AG09319 (cell line): ENCODE measurements at regions not wholly inside any gene's neighbourhood (a gene's known extent, or its start where the extent isn't known, plus 50 kb on each side); places are given as distances from the start of the nearest gene placed in this dataset.

ENCODE experiments used
- DNase-seq: peaks from one replicate; pipeline ENCODE4 v3.0.0-alpha.2; 2010; ENCODE audit warnings: low read depth; ENCODE audit errors: extremely low read depth
- CTCF ChIP-seq: IDR thresholded peaks from 2 replicates; pipeline ENCODE4 v1.5.1; 2011; ENCODE audit warnings: low read depth, mild to moderate bottlenecking, inconsistent platforms, low read length, moderate library complexity

- TF ChIP-seq CTCF, result no peak
- no peak for DNase-seq
These were observed 240.3 kb downstream of the PLPP3 start for GRCh38 chr1:56339093-56339492.

GRCh38 chr1:56336982-56337381, 242.4 kb downstream of the PLPP3 start:
- TF ChIP-seq CTCF, result no peak

GRCh38 chr1:56335394-56335793, 244.0 kb downstream of the PLPP3 start:
- TF ChIP-seq CTCF, result no peak
- no peak for DNase-seq

More at GRCh38 chr1:56336982-56337381, 242.4 kb downstream of the PLPP3 start:
- no peak for DNase-seq

GRCh38 chr1:56334047-56334446, 245.3 kb downstream of the PLPP3 start:
- TF ChIP-seq CTCF, result no peak
- DNase-seq, result no peak

- no peak for DNase-seq
- no peak for TF ChIP-seq CTCF
These were observed 245.9 kb downstream of the PLPP3 start for GRCh38 chr1:56333461-56333860.

- no peak for DNase-seq
- no peak for TF ChIP-seq CTCF
These were observed 247.3 kb downstream of the PLPP3 start for GRCh38 chr1:56331892-56332567.

GRCh38 chr1:56331207-56331891, 248.0 kb downstream of the PLPP3 start:
- no peak for TF ChIP-seq CTCF
- DNase-seq, result no peak
